ENCODE measurements at regions not wholly inside any gene's neighbourhood (a gene's known extent, or its start where the extent isn't known, plus 50 kb on each side); places are given as distances from the start of the nearest gene placed in this dataset.

DNA sequence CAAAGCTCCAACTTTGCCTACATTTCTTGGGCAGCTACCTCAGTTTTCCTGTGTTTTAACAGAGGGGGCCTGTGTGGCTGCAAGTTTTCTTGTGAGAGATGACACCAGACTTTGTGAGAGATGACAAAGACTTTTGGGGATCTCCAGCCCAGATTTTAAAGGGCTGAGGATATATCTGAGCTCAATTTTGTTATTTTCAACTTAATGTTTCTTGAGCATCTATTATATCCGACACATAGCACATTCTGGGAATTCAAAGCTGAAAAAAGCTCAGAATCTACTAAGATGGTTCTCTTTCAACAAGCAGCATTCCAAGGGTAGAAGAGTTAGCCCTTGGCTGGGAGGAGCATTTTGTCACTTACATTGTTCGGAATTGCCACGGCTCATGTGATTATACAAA, 53.4 kb upstream of the PTGFRN start:
- DNase-seq = no peak
- intact Hi-C loops (cut with DNase I; ENCODE audit: low total_unique reads) = no loop called here
- TF ChIP-seq POLR2A (IDR thresholded peaks at IDR 0.05) (no peak), CTCF (IDR thresholded peaks at IDR 0.05) (no peak)

GRCh38 chr1:116857092-116857491, 52.6 kb upstream of the PTGFRN start:
- H3K9me3 ChIP-seq = no peaks in the 10 kb centered on the region
- H3K27ac ChIP-seq = no peak overlapping the region
- no peaks in the 10 kb centered on the region for H3K27me3 ChIP-seq
- intact Hi-C loops (cut with DNase I; ENCODE audit: low total_unique reads) = no loop called here
- TF ChIP-seq POLR2A (IDR thresholded peaks at IDR 0.05) (no peak), CTCF (IDR thresholded peaks at IDR 0.05) (no peak)
- peaks cover 0 to 4% of the 10 kb centered on the region in 2 donors for H3K4me1 ChIP-seq
- H3K36me3 ChIP-seq = no peaks in the 10 kb centered on the region
- H3K4me3 ChIP-seq = no peak overlapping the region
- no peak for DNase-seq

More for the DNA sequence above, 53.4 kb upstream of the PTGFRN start:
- Histone ChIP-seq H3K27me3 (no peaks in the 10 kb centered on the region), H3K9me3 (no peaks in the 10 kb centered on the region), H3K27ac (peak overlapping the region; percentile 2 to 69), H3K36me3 (no peaks in the 10 kb centered on the region), H3K4me1 (peaks cover 0 to 4% of the 10 kb centered on the region in 2 donors), H3K4me3 (no peak overlapping the region)
